ENCODE measurements at regions not wholly inside any gene's neighbourhood (a gene's known extent, or its start where the extent isn't known, plus 50 kb on each side); places are given as distances from the start of the nearest gene placed in this dataset.

DNA sequence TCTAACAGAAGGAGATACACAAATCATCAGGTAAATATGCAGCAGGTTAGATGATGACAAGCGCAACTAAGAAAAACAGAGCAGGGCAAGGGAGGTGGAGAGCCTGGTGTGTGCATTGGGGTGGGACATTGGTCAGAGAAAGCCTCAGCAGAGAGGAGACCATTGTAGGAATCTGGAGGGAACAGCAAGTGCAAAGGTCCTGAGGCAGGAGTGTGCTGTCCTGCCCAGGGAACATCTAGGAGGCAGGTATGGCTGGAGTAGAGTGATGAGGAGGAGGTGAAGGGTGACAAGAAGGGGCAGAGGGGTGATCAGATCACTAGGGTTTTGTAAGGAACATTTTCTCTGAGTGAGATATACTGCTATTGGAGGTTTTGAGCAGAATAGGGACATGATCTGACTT lies 90.1 kb downstream of the NCR2 start:
- TF ChIP-seq TRIM28 (IDR thresholded peaks at IDR 0.05; ENCODE audit: borderline replicate concordance, low read length) (no peak), ZNF416 (tag by site-specific recombination; IDR thresholded peaks at IDR 0.05) (no peak), ZNF24 (tag by site-specific recombination; IDR thresholded peaks at IDR 0.05) (no peak), ZNF561 (tag by site-specific recombination; IDR thresholded peaks at IDR 0.05; ENCODE audit: borderline replicate concordance) (no peak), ZNF146 (tag by site-specific recombination; IDR thresholded peaks at IDR 0.05) (no peak), KLF7 (tag by site-specific recombination; IDR thresholded peaks at IDR 0.05; ENCODE audit: borderline replicate concordance) (no peak), ZNF140 (tag by site-specific recombination; IDR thresholded peaks at IDR 0.05) (no peak), ZNF292 (tag by site-specific recombination; IDR thresholded peaks at IDR 0.05; ENCODE audit: borderline replicate concordance, low read depth) (no peak), ZNF776 (tag by site-specific recombination; IDR thresholded peaks at IDR 0.05; ENCODE audit: borderline replicate concordance) (no peak)
- TF ChIP-seq, protein P1, sequence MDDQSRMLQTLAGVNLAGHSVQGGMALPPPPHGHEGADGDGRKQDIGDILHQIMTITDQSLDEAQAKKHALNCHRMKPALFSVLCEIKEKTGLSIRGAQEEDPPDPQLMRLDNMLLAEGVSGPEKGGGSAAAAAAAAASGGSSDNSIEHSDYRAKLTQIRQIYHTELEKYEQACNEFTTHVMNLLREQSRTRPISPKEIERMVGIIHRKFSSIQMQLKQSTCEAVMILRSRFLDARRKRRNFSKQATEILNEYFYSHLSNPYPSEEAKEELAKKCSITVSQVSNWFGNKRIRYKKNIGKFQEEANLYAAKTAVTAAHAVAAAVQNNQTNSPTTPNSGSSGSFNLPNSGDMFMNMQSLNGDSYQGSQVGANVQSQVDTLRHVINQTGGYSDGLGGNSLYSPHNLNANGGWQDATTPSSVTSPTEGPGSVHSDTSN (CRISPR knock-in tag; IDR thresholded peaks at IDR 0.05), result no peak
- TF ChIP-seq, protein P2, sequence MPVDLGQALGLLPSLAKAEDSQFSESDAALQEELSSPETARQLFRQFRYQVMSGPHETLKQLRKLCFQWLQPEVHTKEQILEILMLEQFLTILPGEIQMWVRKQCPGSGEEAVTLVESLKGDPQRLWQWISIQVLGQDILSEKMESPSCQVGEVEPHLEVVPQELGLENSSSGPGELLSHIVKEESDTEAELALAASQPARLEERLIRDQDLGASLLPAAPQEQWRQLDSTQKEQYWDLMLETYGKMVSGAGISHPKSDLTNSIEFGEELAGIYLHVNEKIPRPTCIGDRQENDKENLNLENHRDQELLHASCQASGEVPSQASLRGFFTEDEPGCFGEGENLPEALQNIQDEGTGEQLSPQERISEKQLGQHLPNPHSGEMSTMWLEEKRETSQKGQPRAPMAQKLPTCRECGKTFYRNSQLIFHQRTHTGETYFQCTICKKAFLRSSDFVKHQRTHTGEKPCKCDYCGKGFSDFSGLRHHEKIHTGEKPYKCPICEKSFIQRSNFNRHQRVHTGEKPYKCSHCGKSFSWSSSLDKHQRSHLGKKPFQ (tag by site-specific recombination; IDR thresholded peaks at IDR 0.05), result no peak
- TF ChIP-seq, protein P3, sequence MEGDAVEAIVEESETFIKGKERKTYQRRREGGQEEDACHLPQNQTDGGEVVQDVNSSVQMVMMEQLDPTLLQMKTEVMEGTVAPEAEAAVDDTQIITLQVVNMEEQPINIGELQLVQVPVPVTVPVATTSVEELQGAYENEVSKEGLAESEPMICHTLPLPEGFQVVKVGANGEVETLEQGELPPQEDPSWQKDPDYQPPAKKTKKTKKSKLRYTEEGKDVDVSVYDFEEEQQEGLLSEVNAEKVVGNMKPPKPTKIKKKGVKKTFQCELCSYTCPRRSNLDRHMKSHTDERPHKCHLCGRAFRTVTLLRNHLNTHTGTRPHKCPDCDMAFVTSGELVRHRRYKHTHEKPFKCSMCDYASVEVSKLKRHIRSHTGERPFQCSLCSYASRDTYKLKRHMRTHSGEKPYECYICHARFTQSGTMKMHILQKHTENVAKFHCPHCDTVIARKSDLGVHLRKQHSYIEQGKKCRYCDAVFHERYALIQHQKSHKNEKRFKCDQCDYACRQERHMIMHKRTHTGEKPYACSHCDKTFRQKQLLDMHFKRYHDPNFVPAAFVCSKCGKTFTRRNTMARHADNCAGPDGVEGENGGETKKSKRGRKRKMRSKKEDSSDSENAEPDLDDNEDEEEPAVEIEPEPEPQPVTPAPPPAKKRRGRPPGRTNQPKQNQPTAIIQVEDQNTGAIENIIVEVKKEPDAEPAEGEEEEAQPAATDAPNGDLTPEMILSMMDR (tag by site-specific recombination; IDR thresholded peaks at IDR 0.05), result no peak
- TF ChIP-seq, protein P4, sequence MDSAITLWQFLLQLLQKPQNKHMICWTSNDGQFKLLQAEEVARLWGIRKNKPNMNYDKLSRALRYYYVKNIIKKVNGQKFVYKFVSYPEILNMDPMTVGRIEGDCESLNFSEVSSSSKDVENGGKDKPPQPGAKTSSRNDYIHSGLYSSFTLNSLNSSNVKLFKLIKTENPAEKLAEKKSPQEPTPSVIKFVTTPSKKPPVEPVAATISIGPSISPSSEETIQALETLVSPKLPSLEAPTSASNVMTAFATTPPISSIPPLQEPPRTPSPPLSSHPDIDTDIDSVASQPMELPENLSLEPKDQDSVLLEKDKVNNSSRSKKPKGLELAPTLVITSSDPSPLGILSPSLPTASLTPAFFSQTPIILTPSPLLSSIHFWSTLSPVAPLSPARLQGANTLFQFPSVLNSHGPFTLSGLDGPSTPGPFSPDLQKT (IDR thresholded peaks at IDR 0.05; ENCODE audit: borderline replicate concordance, low read depth, low read length), result no peak
- TF ChIP-seq, protein P5, sequence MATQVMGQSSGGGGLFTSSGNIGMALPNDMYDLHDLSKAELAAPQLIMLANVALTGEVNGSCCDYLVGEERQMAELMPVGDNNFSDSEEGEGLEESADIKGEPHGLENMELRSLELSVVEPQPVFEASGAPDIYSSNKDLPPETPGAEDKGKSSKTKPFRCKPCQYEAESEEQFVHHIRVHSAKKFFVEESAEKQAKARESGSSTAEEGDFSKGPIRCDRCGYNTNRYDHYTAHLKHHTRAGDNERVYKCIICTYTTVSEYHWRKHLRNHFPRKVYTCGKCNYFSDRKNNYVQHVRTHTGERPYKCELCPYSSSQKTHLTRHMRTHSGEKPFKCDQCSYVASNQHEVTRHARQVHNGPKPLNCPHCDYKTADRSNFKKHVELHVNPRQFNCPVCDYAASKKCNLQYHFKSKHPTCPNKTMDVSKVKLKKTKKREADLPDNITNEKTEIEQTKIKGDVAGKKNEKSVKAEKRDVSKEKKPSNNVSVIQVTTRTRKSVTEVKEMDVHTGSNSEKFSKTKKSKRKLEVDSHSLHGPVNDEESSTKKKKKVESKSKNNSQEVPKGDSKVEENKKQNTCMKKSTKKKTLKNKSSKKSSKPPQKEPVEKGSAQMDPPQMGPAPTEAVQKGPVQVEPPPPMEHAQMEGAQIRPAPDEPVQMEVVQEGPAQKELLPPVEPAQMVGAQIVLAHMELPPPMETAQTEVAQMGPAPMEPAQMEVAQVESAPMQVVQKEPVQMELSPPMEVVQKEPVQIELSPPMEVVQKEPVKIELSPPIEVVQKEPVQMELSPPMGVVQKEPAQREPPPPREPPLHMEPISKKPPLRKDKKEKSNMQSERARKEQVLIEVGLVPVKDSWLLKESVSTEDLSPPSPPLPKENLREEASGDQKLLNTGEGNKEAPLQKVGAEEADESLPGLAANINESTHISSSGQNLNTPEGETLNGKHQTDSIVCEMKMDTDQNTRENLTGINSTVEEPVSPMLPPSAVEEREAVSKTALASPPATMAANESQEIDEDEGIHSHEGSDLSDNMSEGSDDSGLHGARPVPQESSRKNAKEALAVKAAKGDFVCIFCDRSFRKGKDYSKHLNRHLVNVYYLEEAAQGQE (tag by site-specific recombination; IDR thresholded peaks at IDR 0.05), result no peak
